ENCODE measurements at regions not wholly inside any gene's neighbourhood (a gene's known extent, or its start where the extent isn't known, plus 50 kb on each side); places are given as distances from the start of the nearest gene placed in this dataset.

GRCh38 chr4:152269448-152270191 lies 266.3 kb downstream of the FBXW7 start:
- no peak for TF ChIP-seq CTCF (IDR thresholded peaks at IDR 0.05)
- Histone ChIP-seq H3K9me3 (no peaks in the 10 kb centered on the region), H3K27me3 (no peaks in the 10 kb centered on the region), H3K27ac (no peak overlapping the region), H3K36me3 (no peaks in the 10 kb centered on the region), H3K4me1 (peaks cover 0 to 6% of the 10 kb centered on the region in 2 donors), H3K4me3 (no peak overlapping the region)
- DNase-seq (ENCODE audit: low spot score) = no peak

- no peak overlapping the region for H3K27ac ChIP-seq
These were observed 268.1 kb downstream of the FBXW7 start for GRCh38 chr4:152267811-152268210.

DNA sequence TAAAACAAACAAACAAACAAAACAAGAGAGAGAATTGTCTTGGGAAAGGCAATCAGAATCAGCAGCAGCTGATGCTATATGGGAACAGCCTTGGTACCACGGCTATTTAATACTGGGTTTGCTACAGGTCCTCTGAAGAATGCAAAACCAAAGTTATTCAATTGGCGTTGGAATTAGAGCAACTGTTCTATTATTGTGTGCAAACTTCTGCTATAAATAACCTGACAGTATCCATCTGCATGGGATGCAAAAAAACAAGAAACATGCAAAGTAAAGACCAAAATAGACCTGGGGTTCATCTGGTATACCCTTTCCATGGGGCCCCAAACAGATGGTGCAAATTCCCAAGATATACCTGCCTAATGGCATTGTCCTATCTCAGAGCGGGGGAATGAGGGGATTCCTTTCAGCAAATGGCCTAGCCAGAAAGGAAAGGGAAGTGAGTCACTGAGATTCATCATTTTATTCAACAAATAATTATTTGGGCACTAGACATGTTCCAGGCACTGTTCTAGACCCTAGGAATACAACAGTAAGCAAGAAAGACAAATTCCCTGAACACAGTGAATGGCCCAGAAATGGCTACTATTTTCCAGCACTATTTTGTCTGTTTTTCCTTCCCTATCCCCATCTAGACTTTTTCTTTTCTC lies 268.9 kb downstream of the FBXW7 start:
- no peak for DNase-seq (ENCODE audit: low spot score)

More at GRCh38 chr4:152267811-152268210, 268.1 kb downstream of the FBXW7 start:
- Histone ChIP-seq H3K36me3 (no peaks in the 10 kb centered on the region), H3K27me3 (no peaks in the 10 kb centered on the region), H3K9me3 (no peaks in the 10 kb centered on the region), H3K4me3 (no peak overlapping the region), H3K4me1 (peaks cover 0 to 8% of the 10 kb centered on the region in 2 donors)
- no peak for TF ChIP-seq CTCF (IDR thresholded peaks at IDR 0.05)
- no peak for DNase-seq (ENCODE audit: low spot score)

GRCh38 chr4:152265149-152265621 lies 270.7 kb downstream of the FBXW7 start:
- Histone ChIP-seq H3K27me3 (no peaks in the 10 kb centered on the region), H3K36me3 (no peaks in the 10 kb centered on the region), H3K4me1 (peaks cover 0 to 8% of the 10 kb centered on the region in 2 donors), H3K4me3 (no peak overlapping the region), H3K9me3 (peaks cover 0 to 9% of the 10 kb centered on the region in 2 donors), H3K27ac (no peak overlapping the region)
- TF ChIP-seq CTCF (IDR thresholded peaks at IDR 0.05) = no peak
- DNase-seq (ENCODE audit: low spot score) = no peak

More for the DNA sequence above, 268.9 kb downstream of the FBXW7 start:
- H3K9me3 ChIP-seq = no peaks in the 10 kb centered on the region
- H3K4me3 ChIP-seq = no peak overlapping the region
- no peaks in the 10 kb centered on the region for H3K36me3 ChIP-seq
- peaks cover 0 to 8% of the 10 kb centered on the region in 2 donors for H3K4me1 ChIP-seq
- TF ChIP-seq CTCF (IDR thresholded peaks at IDR 0.05) = no peak
- no peaks in the 10 kb centered on the region for H3K27me3 ChIP-seq
- no peak overlapping the region for H3K27ac ChIP-seq

DNA sequence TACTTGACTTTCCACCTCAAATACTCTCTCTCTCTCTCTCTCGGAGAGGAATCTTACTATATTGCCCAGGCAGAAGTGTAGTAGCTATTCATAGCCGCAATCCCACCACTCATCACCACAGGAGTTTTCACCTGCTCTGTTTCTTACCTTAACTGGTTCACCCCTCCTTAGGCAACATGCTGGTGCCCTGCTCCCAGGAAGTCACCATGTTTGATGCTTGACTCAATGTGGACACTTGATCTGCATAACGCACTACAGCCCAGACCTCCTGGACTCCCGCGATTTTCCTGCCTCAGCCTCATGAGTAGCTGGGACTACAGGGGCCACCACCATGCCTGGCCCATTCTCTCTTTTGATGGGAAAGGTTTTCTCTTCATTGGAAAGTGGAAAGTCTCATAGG lies 271.8 kb downstream of the FBXW7 start:
- H3K4me3 ChIP-seq = no peak overlapping the region
- TF ChIP-seq CTCF (IDR thresholded peaks at IDR 0.05) = no peak
- no peaks in the 10 kb centered on the region for H3K36me3 ChIP-seq
- no peak for DNase-seq (ENCODE audit: low spot score)
- H3K27me3 ChIP-seq = no peaks in the 10 kb centered on the region
- H3K9me3 ChIP-seq = peaks cover 0 to 12% of the 10 kb centered on the region in 2 donors
- H3K27ac ChIP-seq = no peak overlapping the region
- peaks cover 0 to 8% of the 10 kb centered on the region in 2 donors for H3K4me1 ChIP-seq
